Upper lobe of left lung (tissue), 4 donors: ENCODE measurements at regions not wholly inside any gene's neighbourhood (a gene's known extent, or its start where the extent isn't known, plus 50 kb on each side); places are given as distances from the start of the nearest gene placed in this dataset.

Experiments used
- CTCF ChIP-seq, 6 experiments: fragments of 450-650 bp in 4 of 6; fragments of 200-600 bp in 2 of 6; sonication (generic) in 2 of 6; IDR thresholded peaks; one replicate each; pipeline ENCODE4 v1.5.1; 2016 to 2019; ENCODE audit warnings: antibody characterized with exemption in 6 of 6
- EP300 ChIP-seq, 4 donors: sonication (generic); formaldehyde crosslinking; IDR thresholded peaks; one replicate each; pipeline ENCODE4 v1.5.1; 2017; ENCODE audit warnings: antibody characterized with exemption in 4 of 4, control low read depth in 2 of 4
- POLR2A ChIP-seq, 4 donors: fragments of 450-650 bp; IDR thresholded peaks; one replicate each; pipeline ENCODE4 v1.5.1; 2016 to 2017; ENCODE audit warnings: antibody characterized with exemption in 4 of 4, mild to moderate bottlenecking in 2 of 4
- POLR2AphosphoS5 ChIP-seq, 2 donors: sonication (generic); formaldehyde crosslinking; IDR thresholded peaks; one replicate each; pipeline ENCODE4 v1.5.1; 2017; ENCODE audit warnings: antibody characterized with exemption in 2 of 2

- TF ChIP-seq CTCF (IDR thresholded peaks at IDR 0.05) = no peak
- no peak for TF ChIP-seq POLR2A (IDR thresholded peaks at IDR 0.05)
- no peak for TF ChIP-seq POLR2AphosphoS5 (IDR thresholded peaks at IDR 0.05)
- no peak for TF ChIP-seq EP300 (IDR thresholded peaks at IDR 0.05)
Measured at GRCh38 chr15:46496491-46497115, 861.8 kb downstream of the SQOR start.
